Pulmonary artery endothelial cell (primary cell): ENCODE measurements at regions not wholly inside any gene's neighbourhood (a gene's known extent, or its start where the extent isn't known, plus 50 kb on each side); places are given as distances from the start of the nearest gene placed in this dataset.

Experiments used
- DNase-seq: peaks from one replicate; pipeline ENCODE4 v3.0.0-alpha.2; 2011; ENCODE audit warnings: low read depth, low spot score

DNA sequence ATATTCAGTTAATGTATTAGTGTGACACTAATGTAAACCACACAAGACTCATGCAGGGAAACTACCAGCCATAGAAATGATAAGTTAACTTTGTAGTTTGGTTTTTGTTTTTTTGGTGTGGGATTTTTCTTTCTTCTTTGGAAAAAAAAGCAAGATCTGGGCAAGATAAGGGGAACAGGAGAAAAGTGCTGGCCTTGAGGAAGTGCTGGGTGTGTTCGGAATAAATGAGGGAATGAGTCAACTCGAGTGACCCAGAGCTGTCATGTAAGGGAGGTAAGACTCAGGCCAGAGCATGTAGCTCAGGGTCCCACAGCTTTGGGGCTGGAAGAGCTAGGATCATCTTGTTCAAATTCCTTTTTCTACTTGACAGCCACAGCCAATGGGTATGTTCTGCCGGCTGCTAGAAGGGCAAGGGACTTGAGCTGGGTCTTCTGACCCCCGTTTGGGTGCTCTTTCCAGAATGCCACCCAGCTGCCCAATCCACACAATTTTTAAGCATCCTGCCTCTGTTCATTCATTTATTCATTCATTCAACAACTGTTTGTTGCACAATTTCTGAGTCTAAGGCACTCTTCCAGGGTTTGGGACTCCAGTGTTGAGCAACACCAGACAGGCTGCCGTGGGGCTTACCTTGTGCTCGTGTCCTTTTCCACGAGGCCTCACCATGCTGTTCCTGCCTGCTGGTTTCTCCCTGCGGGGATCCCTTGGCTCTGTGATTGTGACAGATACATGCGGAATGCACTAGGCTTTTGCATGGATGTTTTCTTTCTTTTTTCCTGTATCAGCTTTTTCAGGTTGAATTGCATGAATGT, 54.5 kb downstream of the CLDN34 start:
- DNase-seq = no peak

DNA sequence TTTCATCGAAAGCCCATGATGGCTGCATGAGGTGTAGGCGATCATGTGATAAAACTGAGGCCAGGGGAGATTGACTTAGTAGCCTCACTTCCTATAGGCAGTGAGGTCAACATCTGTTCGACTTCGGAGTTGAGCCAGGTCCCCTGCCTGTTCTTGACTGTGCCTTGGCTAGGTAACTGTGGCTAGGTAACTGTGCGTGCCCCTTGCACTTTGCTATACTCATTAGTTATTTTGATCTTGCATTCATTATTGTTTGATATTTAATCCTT, 55.0 kb downstream of the CLDN34 start:
- DNase-seq = no peak

GRCh38 chrX:10022580-10023245, 55.6 kb downstream of the CLDN34 start:
- peak; percentile 74 for DNase-seq

- DNase-seq = no peak
These were observed 56.7 kb downstream of the CLDN34 start for GRCh38 chrX:10023821-10024220.

GRCh38 chrX:10025742-10026493, 58.8 kb downstream of the CLDN34 start:
- no peak for DNase-seq

- no peak for DNase-seq
These were observed 61.3 kb downstream of the CLDN34 start for GRCh38 chrX:10028283-10029104.

- DNase-seq = no peak
These were observed 63.4 kb downstream of the CLDN34 start for GRCh38 chrX:10030570-10030969.

DNA sequence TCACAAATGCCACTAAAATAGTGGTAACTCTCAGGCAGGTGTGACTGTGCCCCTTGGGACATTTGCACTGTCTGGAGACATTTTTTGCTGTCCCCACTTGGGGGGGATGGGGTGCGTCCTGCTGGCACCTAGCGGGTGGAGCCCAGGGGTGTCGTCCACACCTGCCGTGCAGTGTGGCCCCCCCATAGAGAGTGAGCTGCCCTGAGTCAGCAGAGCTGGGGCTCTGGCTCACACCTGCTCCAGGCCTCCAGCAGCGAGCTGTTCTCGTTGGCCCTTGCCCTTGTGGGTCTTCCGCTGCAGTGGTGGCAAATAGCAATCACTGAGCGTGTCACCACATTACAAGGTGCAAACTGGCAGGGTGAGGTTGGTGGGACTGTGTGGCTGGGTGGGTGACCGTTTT, 64.6 kb downstream of the CLDN34 start:
- DNase-seq = no peak

DNA sequence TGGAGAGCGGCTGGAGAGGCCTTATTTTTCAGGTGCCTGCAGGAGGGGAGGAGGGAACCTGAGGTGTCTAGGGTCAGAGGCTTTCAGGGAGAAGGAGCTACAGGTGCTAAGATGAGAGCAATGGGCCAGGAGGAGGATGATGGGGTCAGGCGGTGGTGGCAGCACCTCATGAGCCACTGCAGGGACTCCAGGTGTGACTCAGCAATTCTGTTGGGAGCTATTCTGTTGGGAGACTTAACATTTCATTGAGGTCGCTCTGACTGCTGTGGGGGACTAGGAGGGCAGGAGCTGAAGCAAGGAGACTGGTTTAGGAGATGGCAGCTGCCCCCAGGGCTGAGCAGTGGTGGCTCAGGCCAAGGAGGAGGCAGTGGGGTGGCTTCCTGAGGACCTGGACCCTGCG, 65.0 kb downstream of the CLDN34 start:
- no peak for DNase-seq

GRCh38 chrX:10033375-10034007, 66.3 kb downstream of the CLDN34 start:
- DNase-seq = no peak

DNA sequence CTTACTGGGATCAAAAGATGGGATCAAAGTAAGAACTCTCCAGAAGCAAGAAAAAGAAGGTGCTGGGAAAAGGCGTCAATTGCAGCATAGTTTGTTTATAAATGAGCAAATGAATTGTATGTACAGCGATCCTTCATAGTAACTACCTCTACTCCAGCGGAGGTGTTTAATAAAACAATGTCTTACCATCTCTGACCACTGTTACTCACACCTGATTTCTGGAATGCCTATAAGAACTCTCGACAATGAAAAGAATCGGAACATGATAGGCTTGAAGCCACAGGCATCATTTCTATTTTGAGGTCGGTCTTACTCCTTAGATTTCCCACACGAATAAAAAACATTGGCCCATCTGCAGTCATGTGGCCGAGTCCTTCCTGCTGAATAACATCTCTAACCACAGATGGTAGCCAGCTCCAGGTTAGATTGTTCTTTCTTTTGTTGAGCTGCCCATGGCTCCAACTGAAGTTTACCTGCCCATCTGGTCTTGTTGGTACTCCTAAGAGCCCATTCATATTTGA, 67.6 kb downstream of the CLDN34 start:
- no peak for DNase-seq

DNA sequence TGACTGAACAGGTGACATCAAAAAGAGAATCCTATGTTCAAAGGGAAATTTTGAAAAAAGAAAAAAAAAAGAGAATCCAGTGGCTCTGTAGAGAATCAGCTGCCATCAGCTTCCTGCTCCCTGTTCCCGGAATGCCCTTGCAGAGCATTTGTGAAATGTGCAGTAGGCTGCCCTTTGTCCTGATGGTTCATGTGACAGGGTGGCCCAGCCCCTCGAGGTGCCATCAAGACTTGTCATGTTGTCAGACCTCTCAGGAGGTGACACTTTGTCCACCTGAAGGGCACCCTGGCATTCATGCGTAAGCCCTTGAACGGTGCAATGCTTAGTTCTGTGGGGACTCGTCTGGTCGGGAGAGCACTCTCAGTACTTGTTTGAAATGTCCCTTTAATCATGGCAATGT, 71.4 kb downstream of the CLDN34 start:
- DNase-seq = no peak

GRCh38 chrX:10039821-10040793, 72.9 kb downstream of the CLDN34 start:
- DNase-seq = no peak

DNA sequence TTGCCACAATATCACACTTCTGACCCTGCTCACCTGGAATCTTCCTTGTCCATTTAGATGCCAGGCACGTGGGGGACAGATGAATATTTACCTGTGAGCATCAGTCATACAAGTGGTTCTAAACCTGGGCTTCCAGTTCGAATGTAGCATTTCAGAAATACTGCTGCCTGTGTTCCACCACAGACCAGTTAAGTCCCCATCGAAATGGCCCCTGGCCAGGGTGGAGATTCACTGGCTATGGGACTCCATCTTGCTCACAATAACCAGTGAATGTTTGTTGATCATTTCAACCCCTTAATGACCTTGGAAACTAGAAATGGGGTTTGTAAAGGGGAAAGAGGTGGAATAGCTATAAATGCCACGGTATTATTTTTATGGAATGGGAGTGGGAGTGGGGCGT, 73.8 kb downstream of the CLDN34 start:
- DNase-seq = no peak

GRCh38 chrX:10041383-10041782, 74.2 kb downstream of the CLDN34 start:
- DNase-seq = no peak

DNA sequence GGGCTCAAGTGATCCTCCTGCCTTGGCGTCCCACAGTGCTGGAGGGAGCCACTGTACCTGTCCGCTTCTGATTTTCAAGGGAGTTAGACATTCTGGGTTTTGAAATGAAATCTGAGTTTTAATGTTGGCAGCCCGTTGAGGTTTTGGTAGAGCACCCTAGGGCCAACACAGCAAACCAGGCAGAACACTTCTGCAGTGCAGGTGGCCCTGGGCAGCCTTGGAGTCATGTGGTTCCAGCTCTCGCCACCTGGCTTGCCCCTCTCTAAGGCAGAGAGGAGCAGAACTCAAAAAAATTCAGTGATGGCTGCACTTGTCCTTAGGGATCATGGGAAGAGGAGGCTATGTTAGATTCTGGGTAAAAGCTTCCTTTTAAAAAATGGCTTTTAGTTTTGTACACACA, 74.9 kb downstream of the CLDN34 start:
- no peak for DNase-seq

- DNase-seq = no peak
These were observed 76.2 kb downstream of the CLDN34 start for GRCh38 chrX:10043386-10043785.

DNA sequence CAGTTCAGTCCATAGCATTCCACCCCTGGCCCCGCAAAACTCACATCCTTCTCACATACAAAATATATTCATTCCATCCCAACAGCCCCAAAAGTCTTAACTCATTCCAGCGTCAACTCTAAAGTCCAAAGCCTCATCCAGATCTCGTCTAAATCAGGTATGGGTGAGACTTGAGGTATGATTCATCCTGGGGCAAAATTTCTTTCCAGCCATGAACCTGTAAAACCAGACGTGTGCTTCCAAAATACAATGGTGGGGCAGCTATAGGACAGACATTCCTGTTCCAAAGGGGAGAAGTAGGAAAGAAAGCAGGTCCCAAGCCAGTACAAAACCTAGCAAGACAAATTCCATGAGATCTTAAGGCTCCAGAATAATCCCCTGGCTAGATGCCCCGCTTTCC, 76.9 kb downstream of the CLDN34 start:
- no peak for DNase-seq

DNA sequence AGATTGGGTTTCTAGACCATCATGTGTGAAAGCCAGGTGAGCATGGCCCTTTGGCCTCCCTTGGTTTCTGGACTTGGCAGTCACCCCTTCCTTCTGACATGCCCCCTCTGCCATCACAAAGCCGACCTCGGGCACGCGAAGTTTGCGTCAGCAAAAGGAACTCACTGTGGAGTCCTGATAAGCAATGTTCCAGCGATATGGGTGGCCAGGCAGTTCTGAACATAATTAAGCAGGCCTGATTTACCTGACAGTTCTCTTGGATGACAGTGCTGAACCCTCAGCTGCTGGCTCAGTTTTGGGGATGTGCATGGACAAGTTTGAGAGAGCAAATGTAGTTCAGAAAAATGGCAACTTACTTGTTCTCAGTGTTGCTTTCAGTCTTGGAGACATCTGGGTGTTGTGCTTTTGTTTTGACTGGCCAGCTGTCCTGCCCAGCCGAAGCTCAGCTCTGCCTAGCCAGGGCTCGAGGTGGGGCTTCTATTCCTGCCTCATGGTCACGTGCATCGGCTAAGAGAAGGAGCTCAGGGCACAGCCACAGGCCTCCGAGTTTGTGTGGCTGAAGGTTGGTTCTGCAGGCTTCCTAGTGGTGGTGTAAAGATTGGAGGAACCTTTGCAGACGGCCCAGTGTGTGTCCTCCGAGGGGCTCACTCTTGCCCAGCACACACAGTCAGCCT, 78.3 kb downstream of the CLDN34 start:
- no peak for DNase-seq
